IMR-90 (cell line): ENCODE measurements at regions not wholly inside any gene's neighbourhood (a gene's known extent, or its start where the extent isn't known, plus 50 kb on each side); places are given as distances from the start of the nearest gene placed in this dataset.

Experiments used
- ATAC-seq: fragments of 200-7000 bp; cut with Tn5 transposase; 2 replicates; pipeline ENCODE4 v1.9.1; 2020; ENCODE audit warnings: low read depth, mild to moderate bottlenecking, moderate library complexity
- BruUV-seq: library from RNA; stranded (reverse); fragments of 400-500 nt; replicated peaks from 2 replicates; lab custom pipeline; 2021; lab: Mats Ljungman, UMichigan
- CTCF ChIA-PET: fragments of 300-600 bp; formaldehyde crosslinking; extraction: SDS; loops from one replicate; lab custom pipeline; 2021; ENCODE audit warnings: antibody characterized with exemption; lab: Yijun Ruan, JAX
- POLR2A ChIA-PET: fragments of 300-600 bp; sonication (Branson Sonifier 250); formaldehyde crosslinking; loops from one replicate; lab custom pipeline; 2022; ENCODE audit warnings: antibody characterized with exemption; ENCODE audit not compliant: unreplicated experiment; lab: Charles Lee
- DNase-seq: peaks from one replicate; pipeline ENCODE4 v3.0.0; 2013
- H2AFZ ChIP-seq: replicated peaks from 2 replicates; pipeline ENCODE3; 2013; ENCODE audit warnings: low read length, mild to moderate bottlenecking; ENCODE audit not compliant: poor library complexity
- H2AK5ac ChIP-seq: 2 replicates; pipeline ENCODE4 v1.6.1; 2013; ENCODE audit warnings: low read depth, low read length, inconsistent platforms
- H2AK9ac ChIP-seq: replicated peaks from 2 replicates; pipeline ENCODE3; 2013; ENCODE audit warnings: mild to moderate bottlenecking, low read depth, low read length, moderate library complexity; ENCODE audit not compliant: poor library complexity
- H2BK120ac ChIP-seq: 2 replicates; pipeline ENCODE4 v1.6.1; 2013; ENCODE audit warnings: low read depth, low read length, inconsistent platforms
- H2BK15ac ChIP-seq: 3 replicates; pipeline ENCODE4 v1.6.1; 2013; ENCODE audit warnings: low read depth, low read length, inconsistent platforms
- H2BK20ac ChIP-seq: 2 replicates; pipeline ENCODE4 v1.6.1; 2013; ENCODE audit warnings: low read depth, mild to moderate bottlenecking, inconsistent platforms, low read length, moderate library complexity
- H2BK5ac ChIP-seq: 2 replicates; pipeline ENCODE4 v1.6.1; 2013; ENCODE audit warnings: mild to moderate bottlenecking, low read depth, low read length, inconsistent platforms; ENCODE audit not compliant: poor library complexity, severe bottlenecking
- H3K14ac ChIP-seq: replicated peaks from 2 replicates; pipeline ENCODE4 v1.6.1; 2013; ENCODE audit warnings: low read depth, low read length, inconsistent platforms
- H3K18ac ChIP-seq: 2 replicates; pipeline ENCODE4 v1.6.1; 2013; ENCODE audit warnings: low read depth, low read length, control low read depth
- H3K23ac ChIP-seq: 2 replicates; pipeline ENCODE4 v1.6.1; 2013; ENCODE audit warnings: low read depth, low read length, inconsistent platforms
- H3K27ac ChIP-seq: 2 replicates; pipeline ENCODE4 v1.5.1; 2013; ENCODE audit warnings: mild to moderate bottlenecking, control low read depth, low read length; ENCODE audit not compliant: insufficient read depth
- H3K27me3 ChIP-seq: 2 replicates; pipeline ENCODE4 v1.6.1; 2013; ENCODE audit warnings: low read length; ENCODE audit not compliant: control insufficient read depth, insufficient read depth
- H3K36me3 ChIP-seq: 2 replicates; pipeline ENCODE4 v1.6.1; 2013; ENCODE audit warnings: low read length, mixed read lengths; ENCODE audit not compliant: control insufficient read depth, insufficient read depth
- H3K4ac ChIP-seq: 2 replicates; pipeline ENCODE4 v1.6.1; 2013; ENCODE audit warnings: low read depth, low read length, inconsistent platforms
- H3K4me1 ChIP-seq: 2 replicates; pipeline ENCODE4 v1.6.1; 2013; ENCODE audit warnings: low read length, mixed read lengths; ENCODE audit not compliant: control insufficient read depth, insufficient read depth
- H3K4me2 ChIP-seq: 2 replicates; pipeline ENCODE4 v1.6.1; 2013; ENCODE audit warnings: low read depth, mild to moderate bottlenecking, control low read depth, low read length, moderate library complexity
- H3K4me3 ChIP-seq: 2 replicates; pipeline ENCODE4 v1.5.1; 2013; ENCODE audit warnings: low read depth, mild to moderate bottlenecking, control low read depth, low read length, moderate library complexity; ENCODE audit not compliant: insufficient read depth
- H3K56ac ChIP-seq: 2 replicates; pipeline ENCODE4 v1.6.1; 2013; ENCODE audit warnings: low read length, inconsistent platforms; ENCODE audit not compliant: insufficient read depth; ENCODE audit errors: extremely low read depth
- H3K79me1 ChIP-seq, 2 experiments: 2 replicates each; pipeline ENCODE4 v1.6.1; 2013; ENCODE audit warnings: low read length in 2 of 2, inconsistent platforms in 1 of 2, low read depth in 1 of 2
- H3K9ac ChIP-seq: 2 replicates; pipeline ENCODE4 v1.6.1; 2013; ENCODE audit warnings: low read depth, low read length, control low read depth
- H3K9me1 ChIP-seq: 2 replicates; pipeline ENCODE4 v1.6.1; 2013; ENCODE audit warnings: low read length, inconsistent platforms; ENCODE audit not compliant: insufficient read depth
- H3K9me3 ChIP-seq: 2 replicates; pipeline ENCODE4 v1.6.1; 2013; ENCODE audit warnings: low read length; ENCODE audit not compliant: control insufficient read depth, insufficient read depth
- H4K20me1 ChIP-seq: 2 replicates; pipeline ENCODE4 v1.6.1; 2013; ENCODE audit warnings: low read length, inconsistent platforms; ENCODE audit not compliant: insufficient read depth
- H4K5ac ChIP-seq: 2 replicates; pipeline ENCODE4 v1.6.1; 2013; ENCODE audit warnings: mild to moderate bottlenecking, low read depth, low read length, control low read depth
- H4K8ac ChIP-seq, 2 experiments: 2 replicates each; pipeline ENCODE4 v1.6.1; 2013; ENCODE audit warnings: low read depth in 2 of 2, low read length in 2 of 2, control low read depth in 1 of 2, inconsistent platforms in 1 of 2
- H4K91ac ChIP-seq: 2 replicates; pipeline ENCODE4 v1.6.1; 2013; ENCODE audit warnings: low read depth, low read length, inconsistent platforms; ENCODE audit not compliant: insufficient read depth
- BHLHE40 ChIP-seq: fragments of 150-350 bp; IDR thresholded peaks from 2 replicates; pipeline ENCODE4 v1.6.1; 2016; ENCODE audit warnings: mild to moderate bottlenecking, low read depth, low read length
- CEBPB ChIP-seq: IDR thresholded peaks from 2 replicates; pipeline ENCODE4 v1.6.1; 2012; ENCODE audit warnings: low read depth, low read length, improper control_type of control experiment
- CHD1 ChIP-seq: IDR thresholded peaks from 2 replicates; pipeline ENCODE4 v1.6.1; 2012; ENCODE audit warnings: low read depth, low read length, improper control_type of control experiment
- ELK1 ChIP-seq: fragments of 150-350 bp; IDR thresholded peaks from 2 replicates; pipeline ENCODE4 v1.6.1; 2016; ENCODE audit warnings: low read depth, mild to moderate bottlenecking, low read length, moderate library complexity, borderline replicate concordance
- FOS ChIP-seq: fragments of 150-350 bp; IDR thresholded peaks from 2 replicates; pipeline ENCODE4 v1.6.1; 2016; ENCODE audit warnings: low read depth, low read length
- MAFK ChIP-seq: IDR thresholded peaks from 2 replicates; pipeline ENCODE4 v1.6.1; 2012; ENCODE audit warnings: low read depth, low read length, improper control_type of control experiment
- MAZ ChIP-seq: IDR thresholded peaks from 2 replicates; pipeline ENCODE4 v1.6.1; 2012; ENCODE audit warnings: low read depth, mild to moderate bottlenecking, low read length, improper control_type of control experiment, moderate library complexity, borderline replicate concordance
- MXI1 ChIP-seq: IDR thresholded peaks from 2 replicates; pipeline ENCODE4 v1.6.1; 2012; ENCODE audit warnings: low read depth, mild to moderate bottlenecking, low read length, moderate library complexity, borderline replicate concordance
- NFE2L2 ChIP-seq: fragments of 150-350 bp; IDR thresholded peaks from 2 replicates; pipeline ENCODE4 v1.6.1; 2016; ENCODE audit warnings: low read depth, mild to moderate bottlenecking, low read length
- POLR2A ChIP-seq: IDR thresholded peaks from 2 replicates; pipeline ENCODE4 v1.6.1; 2012; ENCODE audit warnings: mild to moderate bottlenecking, low read depth, low read length
- RAD21 ChIP-seq: IDR thresholded peaks from 2 replicates; pipeline ENCODE4 v1.6.1; 2012; ENCODE audit warnings: low read length, improper control_type of control experiment
- RCOR1 ChIP-seq: IDR thresholded peaks from 2 replicates; pipeline ENCODE4 v1.6.1; 2012; ENCODE audit warnings: mild to moderate bottlenecking, low read length, improper control_type of control experiment; ENCODE audit not compliant: insufficient replicate concordance
- RFX5 ChIP-seq: IDR thresholded peaks from 2 replicates; pipeline ENCODE4 v1.8.0; 2012; ENCODE audit warnings: low read depth, mild to moderate bottlenecking, low read length, moderate library complexity
- SMC3 ChIP-seq: fragments of 150-350 bp; IDR thresholded peaks from 2 replicates; pipeline ENCODE4 v1.6.1; 2016; ENCODE audit warnings: low read depth, mild to moderate bottlenecking, antibody characterized with exemption, low read length, moderate library complexity
- USF2 ChIP-seq: fragments of 150-350 bp; IDR thresholded peaks from 2 replicates; pipeline ENCODE4 v1.6.1; 2017; ENCODE audit warnings: mild to moderate bottlenecking, antibody characterized with exemption, low read length, low read depth
- WGBS, 2 experiments: methylation state at CpG; one replicate each; pipeline versions ENCODE4 v1.1.5 to v1.1.7; 2013; ENCODE audit warnings: missing lambda C conversion rate in 2 of 2; ENCODE audit not compliant: insufficient read length in 1 of 2; ENCODE audit errors: extremely low coverage in 2 of 2; 5-methylcytosine and 5-hydroxymethylcytosine counted together
- dilution Hi-C: fragments of 300-500 bp; cut with HindIII; formaldehyde crosslinking; loops from one replicate; pipeline ENCODE4 v1.14.3; 2018; ENCODE audit warnings: low sequenced_read_pairs; ENCODE audit not compliant: unreplicated experiment
- in situ Hi-C: fragments of 300-500 bp; cut with MboI; formaldehyde crosslinking; loops from 3 replicates; pipeline ENCODE4 v1.14.3; 2019; ENCODE audit warnings: low sequenced_read_pairs, inconsistent platforms, mixed read lengths
- intact Hi-C: fragments of 100-400 bp; cut with micrococcal nuclease; formaldehyde crosslinking; loops from 2 replicates; pipeline ENCODE4 v1.10.0; 2022
- TF ChIP-seq, protein P1 (sequence below): conservative IDR thresholded peaks from 2 replicates; pipeline ENCODE4 v1.5.1; 2012; ENCODE audit warnings: mild to moderate bottlenecking, low read depth, low read length, improper control_type of control experiment

DNA sequence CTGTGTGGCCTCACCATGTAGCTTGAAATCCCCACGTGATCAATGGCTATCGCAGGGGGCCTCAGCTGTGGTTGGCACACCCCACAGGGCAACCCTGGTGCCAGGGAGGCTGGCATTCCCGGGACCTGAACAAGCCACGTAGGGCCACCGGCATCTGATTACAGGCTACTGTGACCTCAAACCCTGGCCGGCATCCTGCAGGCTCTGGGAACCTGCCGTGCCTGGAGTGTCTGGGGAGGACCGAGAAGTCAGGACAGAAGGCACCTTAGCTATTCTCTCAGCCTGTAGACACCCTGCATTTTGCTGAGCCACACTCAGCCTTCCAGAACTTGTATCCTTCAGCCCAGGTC is 213.0 kb downstream of the GLI2 start:
- TF ChIP-seq POLR2A = no peak
- TF ChIP-seq, protein P1, sequence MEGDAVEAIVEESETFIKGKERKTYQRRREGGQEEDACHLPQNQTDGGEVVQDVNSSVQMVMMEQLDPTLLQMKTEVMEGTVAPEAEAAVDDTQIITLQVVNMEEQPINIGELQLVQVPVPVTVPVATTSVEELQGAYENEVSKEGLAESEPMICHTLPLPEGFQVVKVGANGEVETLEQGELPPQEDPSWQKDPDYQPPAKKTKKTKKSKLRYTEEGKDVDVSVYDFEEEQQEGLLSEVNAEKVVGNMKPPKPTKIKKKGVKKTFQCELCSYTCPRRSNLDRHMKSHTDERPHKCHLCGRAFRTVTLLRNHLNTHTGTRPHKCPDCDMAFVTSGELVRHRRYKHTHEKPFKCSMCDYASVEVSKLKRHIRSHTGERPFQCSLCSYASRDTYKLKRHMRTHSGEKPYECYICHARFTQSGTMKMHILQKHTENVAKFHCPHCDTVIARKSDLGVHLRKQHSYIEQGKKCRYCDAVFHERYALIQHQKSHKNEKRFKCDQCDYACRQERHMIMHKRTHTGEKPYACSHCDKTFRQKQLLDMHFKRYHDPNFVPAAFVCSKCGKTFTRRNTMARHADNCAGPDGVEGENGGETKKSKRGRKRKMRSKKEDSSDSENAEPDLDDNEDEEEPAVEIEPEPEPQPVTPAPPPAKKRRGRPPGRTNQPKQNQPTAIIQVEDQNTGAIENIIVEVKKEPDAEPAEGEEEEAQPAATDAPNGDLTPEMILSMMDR = no peak
- no peak for TF ChIP-seq MAFK
- no peak for TF ChIP-seq RCOR1
- TF ChIP-seq MXI1 = no peak
- TF ChIP-seq SMC3 = no peak
- no peak for TF ChIP-seq USF2
- TF ChIP-seq FOS = no peak
- TF ChIP-seq BHLHE40 = no peak
- no peak for TF ChIP-seq ELK1
- TF ChIP-seq CHD1 = no peak
- no peak for TF ChIP-seq CEBPB
- TF ChIP-seq RFX5 = no peak
- TF ChIP-seq NFE2L2 = no peak
- TF ChIP-seq RAD21 = no peak
- TF ChIP-seq MAZ = no peak
- CTCF ChIA-PET = no interaction called here
- DNase-seq (no peak), ATAC-seq (no peak)
- Histone ChIP-seq H4K20me1 (peaks cover 57% of the 10 kb centered on the region), H3K56ac (no peak overlapping the region), H3K79me1 (peaks cover 61 to 100% of the 10 kb centered on the region in 2 experiments), H3K27ac (no peak overlapping the region), H3K9ac (no peak overlapping the region), H3K36me3 (peaks cover 31% of the 10 kb centered on the region; the same call in 1 of the 2 replicates), H4K8ac (no peak overlapping the region), H3K9me1 (peaks cover 52% of the 10 kb centered on the region), H3K4me3 (no peak overlapping the region), H4K91ac (no peak overlapping the region), H2BK5ac (no peak overlapping the region), H3K4me2 (no peak overlapping the region), H4K5ac (no peak overlapping the region), H3K27me3 (no peaks in the 10 kb centered on the region), H2AK9ac (no peak overlapping the region), H2AFZ (no peak overlapping the region), H3K9me3 (no peaks in the 10 kb centered on the region), H3K23ac (no peak overlapping the region), H2AK5ac (no peak overlapping the region), H3K4me1 (peaks cover 13% of the 10 kb centered on the region), H3K18ac (no peak overlapping the region), H3K4ac (no peak overlapping the region), H2BK120ac (no peak overlapping the region), H2BK20ac (no peak overlapping the region), H2BK15ac (no peak overlapping the region), H3K14ac (no peak overlapping the region)
- no TSS peak for BruUV-seq
- dilution Hi-C loops = no loop called here
- intact Hi-C loops = no loop called here
- in situ Hi-C loops = no loop called here
- POLR2A ChIA-PET = no interaction called here
- WGBS, 2 experiments = 80% methylated on average over 3 of the region's 8 CpGs; no CpG with 5 or more reads in 1 of the 2 experiments
